OCI-LY3 (cell line): ENCODE measurements at regions not wholly inside any gene's neighbourhood (a gene's known extent, or its start where the extent isn't known, plus 50 kb on each side); places are given as distances from the start of the nearest gene placed in this dataset.

Source experiments
- EZH2phosphoT487 ChIP-seq: fragments of 200-600 bp; shearing (Covaris generic); IDR thresholded peaks from 2 replicates; pipeline ENCODE4 v1.6.1; 2018; ENCODE audit warnings: antibody characterized with exemption, mixed run types, low read depth
- TF ChIP-seq, protein P1 (sequence below): fragments of 200-600, 300-600 bp; sonication (generic); IDR thresholded peaks from 2 replicates; pipeline ENCODE4 v1.5.1; 2014; ENCODE audit warnings: antibody characterized with exemption, low read length, low read depth

DNA sequence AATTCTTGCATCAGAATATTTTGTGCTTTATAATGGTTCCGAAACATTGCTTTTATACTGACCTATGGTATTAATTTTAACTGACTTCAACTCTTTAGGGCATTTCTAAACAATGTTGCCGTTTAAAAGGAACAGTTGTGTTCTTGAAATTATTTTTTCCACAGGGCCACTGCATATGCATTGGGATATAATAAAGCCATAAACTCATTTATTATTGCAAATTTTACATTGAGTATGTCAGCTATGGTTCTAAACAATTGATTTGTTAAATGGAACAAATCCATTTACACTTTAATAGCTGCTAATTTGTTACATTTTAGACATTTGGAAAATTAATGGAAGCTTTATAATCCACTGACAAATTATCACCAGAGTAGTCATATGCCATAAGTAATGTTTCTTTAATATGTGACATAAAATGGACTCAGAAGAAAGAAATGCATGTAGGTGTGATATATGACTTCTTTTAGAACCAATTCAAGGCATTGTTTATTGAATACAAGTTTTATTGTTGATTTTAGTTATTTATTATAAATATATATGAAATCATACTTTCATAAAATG lies 553.3 kb downstream of the TLL1 start:
- TF ChIP-seq, protein P1, sequence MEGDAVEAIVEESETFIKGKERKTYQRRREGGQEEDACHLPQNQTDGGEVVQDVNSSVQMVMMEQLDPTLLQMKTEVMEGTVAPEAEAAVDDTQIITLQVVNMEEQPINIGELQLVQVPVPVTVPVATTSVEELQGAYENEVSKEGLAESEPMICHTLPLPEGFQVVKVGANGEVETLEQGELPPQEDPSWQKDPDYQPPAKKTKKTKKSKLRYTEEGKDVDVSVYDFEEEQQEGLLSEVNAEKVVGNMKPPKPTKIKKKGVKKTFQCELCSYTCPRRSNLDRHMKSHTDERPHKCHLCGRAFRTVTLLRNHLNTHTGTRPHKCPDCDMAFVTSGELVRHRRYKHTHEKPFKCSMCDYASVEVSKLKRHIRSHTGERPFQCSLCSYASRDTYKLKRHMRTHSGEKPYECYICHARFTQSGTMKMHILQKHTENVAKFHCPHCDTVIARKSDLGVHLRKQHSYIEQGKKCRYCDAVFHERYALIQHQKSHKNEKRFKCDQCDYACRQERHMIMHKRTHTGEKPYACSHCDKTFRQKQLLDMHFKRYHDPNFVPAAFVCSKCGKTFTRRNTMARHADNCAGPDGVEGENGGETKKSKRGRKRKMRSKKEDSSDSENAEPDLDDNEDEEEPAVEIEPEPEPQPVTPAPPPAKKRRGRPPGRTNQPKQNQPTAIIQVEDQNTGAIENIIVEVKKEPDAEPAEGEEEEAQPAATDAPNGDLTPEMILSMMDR: no peak
- TF ChIP-seq EZH2phosphoT487: no peak
